ENCODE measurements at regions not wholly inside any gene's neighbourhood (a gene's known extent, or its start where the extent isn't known, plus 50 kb on each side); places are given as distances from the start of the nearest gene placed in this dataset.

- no peak for DNase-seq (ENCODE audit: low read depth in 1 of 2, low spot score in 1 of 2)
Observed at GRCh38 chr5:124395287-124395686, 351.2 kb downstream of the ZNF608 start.

- DNase-seq (ENCODE audit: low read depth in 1 of 2, low spot score in 1 of 2), result no peak
Observed at GRCh38 chr5:124394700-124395245, 351.7 kb downstream of the ZNF608 start.

DNA sequence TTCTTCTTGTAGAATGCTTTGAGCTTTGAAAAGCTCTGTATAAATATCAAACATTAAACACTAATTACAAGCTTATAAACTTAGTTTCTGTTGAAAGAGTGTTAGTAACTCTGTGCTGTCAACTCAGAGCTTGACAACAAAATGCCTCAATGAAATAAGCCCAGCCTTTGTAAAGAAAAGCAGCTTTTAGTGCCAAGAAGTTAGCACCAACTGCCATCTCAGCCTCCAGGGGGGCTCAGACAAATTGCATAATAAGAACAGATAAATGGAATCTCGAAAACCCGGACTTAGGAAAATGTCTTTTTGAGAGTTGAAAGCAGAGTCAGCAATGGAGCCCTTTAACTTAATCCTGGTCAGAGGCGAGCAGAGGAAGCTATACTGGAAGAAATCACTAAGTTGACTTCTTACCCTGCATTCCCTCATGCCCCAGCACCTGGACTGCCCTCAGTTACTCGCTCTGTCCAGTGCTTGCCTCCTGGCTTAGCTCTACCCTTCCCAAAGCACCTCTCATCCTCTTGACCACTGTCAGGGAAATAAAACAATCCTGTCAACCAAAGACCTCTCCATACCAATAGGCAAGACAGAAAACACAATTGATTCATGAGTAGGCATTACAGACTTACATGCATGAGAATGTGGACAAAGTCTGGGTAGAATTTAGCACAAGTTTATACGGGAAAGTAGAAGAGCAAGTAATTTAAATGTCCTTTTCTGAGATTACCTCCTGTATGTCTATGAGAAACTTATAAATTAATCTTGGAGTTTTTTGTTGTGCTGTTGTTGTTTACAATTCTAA is 352.7 kb downstream of the ZNF608 start:
- no peak for DNase-seq (ENCODE audit: low read depth in 1 of 2, low spot score in 1 of 2)

DNA sequence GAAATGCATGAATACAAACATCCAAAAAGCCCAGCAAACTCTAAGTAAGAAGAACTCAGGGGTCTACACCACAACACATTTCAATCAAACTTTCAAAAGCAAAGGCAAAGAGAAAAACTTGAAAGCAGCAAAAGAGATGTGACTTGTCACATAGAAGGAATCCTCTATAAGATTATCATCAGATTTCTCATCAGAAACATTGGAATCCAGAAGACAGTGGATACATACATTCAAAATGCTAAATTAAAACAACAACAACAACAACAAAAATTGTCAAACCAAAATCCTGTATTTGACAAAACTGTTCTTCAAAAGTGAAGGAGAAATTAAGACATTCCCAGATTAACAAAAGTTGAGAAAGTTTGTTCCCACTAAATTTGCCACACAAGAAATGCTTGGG is 362.7 kb downstream of the ZNF608 start:
- DNase-seq (ENCODE audit: low read depth in 1 of 2, low spot score in 1 of 2), result no peak

DNA sequence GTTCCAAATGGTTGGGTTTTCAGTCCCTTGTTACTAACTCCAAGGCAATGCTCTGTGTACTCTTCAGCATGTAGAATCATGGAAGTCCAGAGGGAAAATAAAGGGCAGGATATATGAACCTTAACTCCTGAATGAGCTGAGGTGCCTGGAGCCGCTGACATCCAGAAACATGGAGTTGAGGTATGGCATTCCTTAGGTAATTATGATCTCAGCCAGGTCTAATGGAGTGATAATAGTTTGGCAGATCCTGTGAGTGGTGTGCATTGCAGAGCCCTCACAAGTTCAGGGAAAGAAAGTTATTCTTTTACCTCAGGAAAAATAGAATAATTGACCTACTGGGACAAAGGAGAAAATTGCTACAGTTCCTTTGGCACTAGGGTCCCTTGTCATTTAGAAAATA is 369.1 kb downstream of the ZNF608 start:
- DNase-seq (ENCODE audit: low read depth in 1 of 2, low spot score in 1 of 2), result no peak

DNA sequence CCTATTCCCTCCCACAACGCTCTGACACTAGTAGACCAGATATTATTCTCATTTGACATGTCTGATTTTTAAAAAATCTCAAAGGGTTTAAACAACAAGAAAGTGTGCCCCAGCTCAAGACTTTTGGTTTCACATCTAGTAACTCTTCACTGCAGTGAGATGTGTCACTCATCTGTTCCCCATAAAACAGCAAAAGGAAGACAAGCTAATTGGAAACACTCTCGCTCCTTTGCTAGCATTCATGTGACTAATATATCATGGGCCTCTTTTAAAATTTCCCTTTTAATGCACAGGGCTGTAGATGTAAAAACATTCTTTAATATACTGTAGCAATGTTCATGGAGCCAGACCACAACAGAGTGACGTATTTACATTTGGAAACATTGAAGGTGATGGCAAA is 372.6 kb downstream of the ZNF608 start:
- no peak for DNase-seq (ENCODE audit: low read depth in 1 of 2, low spot score in 1 of 2)

DNA sequence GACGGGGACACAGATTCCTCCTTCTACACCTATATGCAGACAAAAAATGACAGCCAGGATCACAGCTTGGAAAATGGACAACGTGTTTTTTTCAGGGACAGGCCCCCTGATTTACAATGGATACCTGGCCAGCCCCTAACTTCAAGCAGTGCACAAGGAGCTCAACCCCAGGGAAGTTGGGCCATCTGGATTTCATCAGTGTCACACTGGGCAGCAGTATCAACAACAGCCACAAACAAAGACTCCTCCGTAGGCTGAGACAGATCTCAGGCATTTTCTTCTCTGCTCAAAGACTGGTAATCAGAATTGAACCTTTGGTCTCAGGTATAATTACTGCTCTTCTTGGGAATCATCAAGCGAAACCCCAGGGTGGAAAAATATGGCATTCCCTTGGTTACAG is 374.0 kb downstream of the ZNF608 start:
- DNase-seq (ENCODE audit: low read depth in 1 of 2, low spot score in 1 of 2), result no peak

DNA sequence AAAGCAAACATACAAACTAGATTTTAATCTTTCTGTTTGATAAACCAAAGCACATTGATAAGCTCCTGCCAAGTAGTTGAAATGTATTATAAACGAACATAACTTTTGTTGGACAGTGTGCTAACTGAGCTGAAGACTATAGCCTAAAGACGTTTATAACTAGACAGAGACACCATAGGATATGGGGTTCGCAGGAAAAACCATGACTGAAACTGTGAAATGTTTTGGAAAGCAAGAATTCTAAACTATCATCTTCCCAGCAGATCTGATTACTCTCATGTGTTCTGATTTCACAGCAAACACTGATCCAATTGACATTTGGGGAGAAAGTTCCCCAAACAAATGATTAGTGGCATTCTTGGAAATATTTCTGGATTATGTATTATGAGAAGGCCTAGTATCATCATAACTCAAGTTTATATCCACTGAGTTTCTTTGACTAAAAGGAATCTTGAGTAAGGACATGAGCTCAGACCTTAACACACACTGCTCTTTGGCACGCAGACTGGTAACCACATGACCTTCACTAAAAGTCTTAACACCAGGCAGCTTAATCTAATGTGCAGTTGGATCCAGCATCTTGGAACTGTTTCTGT is 375.2 kb downstream of the ZNF608 start:
- no peak for DNase-seq (ENCODE audit: low read depth in 1 of 2, low spot score in 1 of 2)

DNA sequence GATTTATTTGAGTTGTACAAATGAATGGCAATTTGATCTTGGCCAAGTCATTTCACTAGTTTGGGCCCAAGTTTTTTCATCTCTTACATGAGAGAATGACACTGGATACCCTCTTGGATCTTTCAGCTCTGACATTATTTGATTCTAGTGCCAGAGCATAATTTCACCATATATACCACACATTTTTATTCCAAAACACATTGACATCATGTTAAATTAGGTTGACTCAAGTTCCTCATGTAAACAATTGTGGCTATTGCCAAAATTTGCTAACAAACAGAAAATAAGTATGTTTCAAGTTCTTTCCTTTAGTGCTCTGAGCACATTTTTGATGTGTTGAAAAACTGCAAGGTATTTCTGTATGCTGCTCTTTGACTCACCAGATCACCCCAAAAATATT is 375.8 kb downstream of the ZNF608 start:
- no peak for DNase-seq (ENCODE audit: low read depth in 1 of 2, low spot score in 1 of 2)

GRCh38 chr5:124365361-124365801 is 381.1 kb downstream of the ZNF608 start:
- DNase-seq (ENCODE audit: low read depth in 1 of 2, low spot score in 1 of 2), result no peak

DNA sequence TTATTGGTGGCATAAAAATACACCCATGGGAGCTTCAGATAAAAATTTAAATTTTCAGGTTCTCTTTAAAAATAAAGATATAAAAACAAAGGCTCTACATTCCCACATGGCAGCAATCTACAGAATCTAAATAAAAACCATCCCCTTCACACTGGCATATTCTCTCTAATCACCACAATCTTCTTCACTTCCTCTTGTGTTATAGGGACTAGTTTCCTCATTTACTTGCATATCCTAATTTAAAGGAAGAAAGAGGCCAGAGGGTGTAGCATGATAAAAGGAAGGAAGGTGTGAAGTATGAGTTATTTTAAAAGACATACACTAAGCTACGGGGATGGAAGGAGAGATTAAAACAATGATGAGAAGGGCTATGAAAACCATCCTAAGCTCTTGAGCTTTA is 390.5 kb downstream of the ZNF608 start:
- DNase-seq (ENCODE audit: low read depth in 1 of 2, low spot score in 1 of 2), result no peak

DNA sequence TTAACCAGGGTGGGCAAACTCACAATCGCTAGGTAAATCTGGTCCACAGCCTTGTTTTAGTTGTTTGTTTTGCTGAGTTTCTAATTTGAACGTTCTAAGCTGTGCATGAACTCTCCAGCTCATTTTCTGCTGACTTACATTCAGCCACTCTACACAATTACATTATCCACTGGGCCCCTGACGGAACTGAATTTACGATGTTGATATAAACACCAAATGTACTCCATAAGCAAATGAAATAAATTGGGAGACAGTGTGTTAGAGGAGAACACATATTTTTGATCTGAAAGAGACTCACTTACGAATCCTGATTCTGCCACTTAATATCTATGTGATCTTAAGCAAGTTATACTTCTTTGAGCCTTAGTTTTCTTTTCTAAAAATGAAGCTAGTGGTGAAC is 393.4 kb downstream of the ZNF608 start:
- no peak for DNase-seq (ENCODE audit: low read depth in 1 of 2, low spot score in 1 of 2)

DNA sequence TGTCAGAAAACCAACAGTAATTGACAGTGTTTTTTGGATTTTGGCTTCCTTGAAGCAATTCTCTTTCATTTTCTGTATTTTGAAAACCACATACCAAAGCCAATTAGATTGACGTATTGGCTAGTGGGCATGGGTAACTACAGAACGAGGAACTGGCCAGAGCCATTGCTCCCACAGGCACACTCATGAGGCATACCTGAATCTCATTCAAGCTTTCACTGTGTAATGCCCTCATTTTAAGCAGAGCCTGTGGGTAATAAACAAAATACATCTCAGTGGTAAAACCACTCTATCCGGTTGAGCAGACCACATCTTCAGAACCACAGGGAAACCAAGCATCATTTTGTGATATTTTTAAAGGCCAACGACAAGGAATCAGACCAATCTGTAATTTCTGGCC is 394.1 kb downstream of the ZNF608 start:
- no peak for DNase-seq (ENCODE audit: low read depth in 1 of 2, low spot score in 1 of 2)

GRCh38 chr5:124349931-124350330 is 396.5 kb downstream of the ZNF608 start:
- no peak for DNase-seq (ENCODE audit: low read depth in 1 of 2, low spot score in 1 of 2)

GRCh38 chr5:124343451-124343867 is 403.0 kb downstream of the ZNF608 start:
- DNase-seq (ENCODE audit: low read depth in 1 of 2, low spot score in 1 of 2), result no peak

- DNase-seq (ENCODE audit: low read depth in 1 of 2, low spot score in 1 of 2), result no peak
Observed at GRCh38 chr5:124342986-124343385, 403.5 kb downstream of the ZNF608 start.

- no peak for DNase-seq (ENCODE audit: low read depth in 1 of 2, low spot score in 1 of 2)
Observed at GRCh38 chr5:124342584-124342983, 403.9 kb downstream of the ZNF608 start.

GRCh38 chr5:124342027-124342471 is 404.4 kb downstream of the ZNF608 start:
- no peak for DNase-seq (ENCODE audit: low read depth in 1 of 2, low spot score in 1 of 2)

DNA sequence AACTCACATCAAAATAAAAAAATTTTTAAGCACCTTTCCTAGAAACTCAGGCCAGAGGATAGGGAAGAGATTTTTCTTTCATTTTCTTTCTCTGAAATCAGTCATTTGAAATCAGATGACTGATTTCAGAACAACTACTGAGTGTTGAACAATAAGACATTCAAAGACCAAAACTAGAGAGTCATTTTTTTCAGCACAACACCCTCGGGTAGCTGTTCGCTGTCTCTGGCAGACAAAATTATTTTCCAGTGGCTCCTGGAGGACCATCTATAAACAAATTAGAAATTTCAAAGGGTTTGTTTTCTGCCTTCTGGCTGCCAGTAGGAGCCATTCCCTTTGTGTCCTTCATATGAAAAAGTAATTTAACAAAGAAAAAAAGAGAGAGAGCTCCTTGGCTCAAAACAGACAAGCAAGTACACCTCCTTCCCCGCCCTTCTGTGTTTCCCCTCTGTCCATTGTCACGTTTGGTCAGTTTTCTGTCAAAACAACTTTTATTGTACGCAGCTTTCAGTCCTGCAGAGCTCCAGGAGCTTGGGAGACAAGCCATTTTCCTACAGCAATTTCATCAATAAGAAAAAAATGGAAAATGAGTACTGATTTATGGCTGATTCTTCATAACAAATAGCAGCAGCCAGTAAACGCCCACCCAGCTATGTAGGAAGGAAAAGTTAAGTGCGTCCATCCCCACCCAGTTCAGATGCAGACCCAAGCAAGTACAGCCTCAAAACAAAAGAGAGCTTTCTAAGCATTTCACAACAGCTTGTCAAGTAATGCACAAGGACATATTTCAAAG is 405.2 kb downstream of the ZNF608 start:
- DNase-seq (ENCODE audit: low read depth in 1 of 2, low spot score in 1 of 2), result no peak

GRCh38 chr5:124337996-124338395 is 408.4 kb downstream of the ZNF608 start:
- DNase-seq (ENCODE audit: low read depth in 1 of 2, low spot score in 1 of 2), result no peak

- no peak for DNase-seq (ENCODE audit: low read depth in 1 of 2, low spot score in 1 of 2)
Observed at GRCh38 chr5:124333298-124333979, 413.0 kb downstream of the ZNF608 start.
